ENCODE measurements at regions not wholly inside any gene's neighbourhood (a gene's known extent, or its start where the extent isn't known, plus 50 kb on each side); places are given as distances from the start of the nearest gene placed in this dataset.

DNA sequence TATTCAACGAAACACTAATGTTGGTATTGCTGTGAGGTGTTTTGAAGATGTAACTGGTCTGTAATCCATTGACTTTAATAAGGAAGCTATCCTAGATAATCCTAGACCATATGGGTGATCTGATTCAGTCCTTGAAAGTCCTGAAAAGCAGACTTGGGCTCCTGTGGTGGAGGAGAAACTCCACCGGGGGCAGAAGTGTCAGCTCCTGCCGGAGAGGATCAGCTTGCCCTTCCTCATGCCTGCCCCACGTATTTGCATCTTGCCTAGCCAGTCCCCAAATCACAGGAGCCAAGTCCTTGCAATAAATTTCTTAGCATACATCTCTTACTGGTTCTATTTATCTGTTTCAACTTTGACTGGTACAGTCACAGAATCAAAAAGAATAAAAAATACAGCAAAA is 144.2 kb upstream of the DLGAP1 start:
- no peak overlapping the region for H3K9ac ChIP-seq (ENCODE audit: low read length)
- no peaks in the 10 kb centered on the region for H3K79me2 ChIP-seq (replicated peaks; ENCODE audit: insufficient read depth, low read length)
- no peak overlapping the region for H3K4me3 ChIP-seq (ENCODE audit: low read length)
- H4K20me1 ChIP-seq (ENCODE audit: insufficient read depth), result no peaks in the 10 kb centered on the region
- H3F3A ChIP-seq (ENCODE audit: insufficient read depth, low read length, poor library complexity, severe bottlenecking), result no peaks in the 10 kb centered on the region
- no peak overlapping the region for H2AFZ ChIP-seq (ENCODE audit: low read depth, low read length)
- H3K9me2 ChIP-seq (ENCODE audit: insufficient read depth, low read length), result no peaks in the 10 kb centered on the region
- H3K36me3 ChIP-seq (ENCODE audit: insufficient read depth, low read length), result no peaks in the 10 kb centered on the region
- no peaks in the 10 kb centered on the region for H3K9me3 ChIP-seq (ENCODE audit: low read length)
- H3K4me2 ChIP-seq (ENCODE audit: low read length), result no peak overlapping the region
- H3K27ac ChIP-seq (ENCODE audit: low read length), result no peak overlapping the region
- H3K27me3 ChIP-seq (ENCODE audit: insufficient read depth, low read depth, low read length), result no peaks in the 10 kb centered on the region
- TF ChIP-seq REST (IDR thresholded peaks at IDR 0.05; ENCODE audit: borderline replicate concordance) (no peak), TAF1 (IDR thresholded peaks at IDR 0.05; ENCODE audit: low read depth) (no peak), EP300 (conservative IDR thresholded peaks at IDR 0.05; ENCODE audit: poor library complexity, severe bottlenecking) (no peak), CTCF (IDR thresholded peaks at IDR 0.05; ENCODE audit: poor library complexity, severe bottlenecking) (no peak)

GRCh38 chr18:4597301-4597700 is 142.2 kb upstream of the DLGAP1 start:
- Histone ChIP-seq H3K27ac (ENCODE audit: low read length) (no peak overlapping the region), H3K36me3 (ENCODE audit: insufficient read depth, low read length) (no peaks in the 10 kb centered on the region), H3K4me3 (ENCODE audit: low read length) (no peak overlapping the region), H2AFZ (ENCODE audit: low read depth, low read length) (no peak overlapping the region), H3K9me3 (ENCODE audit: low read length) (no peaks in the 10 kb centered on the region), H3K4me2 (ENCODE audit: low read length) (no peak overlapping the region), H3K27me3 (ENCODE audit: insufficient read depth, low read depth, low read length) (no peaks in the 10 kb centered on the region), H3K9me2 (ENCODE audit: insufficient read depth, low read length) (no peaks in the 10 kb centered on the region), H3F3A (ENCODE audit: insufficient read depth, low read length, poor library complexity, severe bottlenecking) (no peaks in the 10 kb centered on the region), H4K20me1 (ENCODE audit: insufficient read depth) (no peaks in the 10 kb centered on the region), H3K79me2 (replicated peaks; ENCODE audit: insufficient read depth, low read length) (no peaks in the 10 kb centered on the region), H3K9ac (ENCODE audit: low read length) (no peak overlapping the region)
- TF ChIP-seq EZH2 (IDR thresholded peaks at IDR 0.05; ENCODE audit: borderline replicate concordance, insufficient read depth, low read length, poor library complexity, severe bottlenecking) (no peak), RAD21 (conservative IDR thresholded peaks at IDR 0.05) (no peak), CTCF (IDR thresholded peaks at IDR 0.05; ENCODE audit: poor library complexity, severe bottlenecking) (no peak)

DNA sequence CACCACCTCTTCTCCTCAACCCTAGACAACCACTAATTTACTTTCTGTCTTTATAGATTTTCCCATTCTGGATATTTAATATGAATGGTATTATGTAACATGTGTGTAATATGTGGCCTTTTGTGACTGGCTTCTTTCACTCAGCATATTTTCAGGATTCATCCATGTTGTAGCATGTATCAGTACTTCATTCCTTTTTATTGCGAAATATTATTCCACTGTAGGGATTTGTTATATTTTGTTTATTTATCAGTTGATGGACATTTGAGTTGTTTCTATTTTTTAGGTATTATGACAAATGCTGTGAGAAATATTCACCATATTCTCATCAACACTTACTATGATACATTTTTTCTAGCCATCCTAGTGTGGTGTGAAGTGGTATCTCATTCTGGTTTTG is 138.8 kb upstream of the DLGAP1 start:
- Histone ChIP-seq H3K27ac (ENCODE audit: low read length) (no peak overlapping the region), H3K4me2 (ENCODE audit: low read length) (no peak overlapping the region), H3K9ac (ENCODE audit: low read length) (no peak overlapping the region), H2AFZ (ENCODE audit: low read depth, low read length) (no peak overlapping the region), H3K27me3 (ENCODE audit: insufficient read depth, low read depth, low read length) (no peaks in the 10 kb centered on the region), H3K79me2 (replicated peaks; ENCODE audit: insufficient read depth, low read length) (no peaks in the 10 kb centered on the region), H4K20me1 (ENCODE audit: insufficient read depth) (no peaks in the 10 kb centered on the region), H3K9me3 (ENCODE audit: low read length) (no peaks in the 10 kb centered on the region), H3K36me3 (ENCODE audit: insufficient read depth, low read length) (no peaks in the 10 kb centered on the region), H3K4me3 (ENCODE audit: low read length) (no peak overlapping the region), H3F3A (ENCODE audit: insufficient read depth, low read length, poor library complexity, severe bottlenecking) (no peaks in the 10 kb centered on the region), H3K9me2 (ENCODE audit: insufficient read depth, low read length) (no peaks in the 10 kb centered on the region)
- TF ChIP-seq EZH2 (IDR thresholded peaks at IDR 0.05; ENCODE audit: borderline replicate concordance, insufficient read depth, low read length, poor library complexity, severe bottlenecking), result no peak
- no peak for TF ChIP-seq MXI1 (conservative IDR thresholded peaks at IDR 0.05; ENCODE audit: poor library complexity, severe bottlenecking)
- TF ChIP-seq REST (IDR thresholded peaks at IDR 0.05; ENCODE audit: borderline replicate concordance), result no peak
- no peak for TF ChIP-seq RAD21 (conservative IDR thresholded peaks at IDR 0.05)
- TF ChIP-seq POLR2AphosphoS5 (IDR thresholded peaks at IDR 0.05), result no peak
- TF ChIP-seq EP300 (conservative IDR thresholded peaks at IDR 0.05; ENCODE audit: poor library complexity, severe bottlenecking), result no peak
- TF ChIP-seq TAF1 (IDR thresholded peaks at IDR 0.05; ENCODE audit: low read depth), result no peak
- TF ChIP-seq CTCF (IDR thresholded peaks at IDR 0.05; ENCODE audit: poor library complexity, severe bottlenecking), result no peak

Measured in neural cell (in vitro differentiated cells).